Mucosa of descending colon (tissue), 3 donors: ENCODE measurements at regions not wholly inside any gene's neighbourhood (a gene's known extent, or its start where the extent isn't known, plus 50 kb on each side); places are given as distances from the start of the nearest gene placed in this dataset.
"Not testable (repeated sequence)": the region's sequence is repeated elsewhere in the genome, so short reads cannot be mapped to it uniquely, and the experiment has no call there.

Source experiments
- ATAC-seq: fragments of 200-7000 bp; cut with Tn5 transposase; one replicate; pipeline ENCODE4 v1.9.1; 2020; ENCODE audit warnings: mild to moderate bottlenecking, moderate library complexity
- DNase-seq, 3 donors: peaks; one replicate each; pipeline ENCODE4 v3.0.0-alpha.2; 2020
- H3K36me3 ChIP-seq: fragments of 200-600 bp; one replicate; pipeline ENCODE4 v1.8.0; 2021; ENCODE audit warnings: low read depth, mild to moderate bottlenecking
- H3K4me1 ChIP-seq: fragments of 200-600 bp; one replicate; pipeline ENCODE4 v1.8.0; 2021; ENCODE audit warnings: low read depth, mild to moderate bottlenecking
- H3K4me3 ChIP-seq: fragments of 200-600 bp; one replicate; pipeline ENCODE4 v1.8.0; 2021; ENCODE audit warnings: mild to moderate bottlenecking
- H3K9me3 ChIP-seq: fragments of 200-600 bp; one replicate; pipeline ENCODE4 v1.8.0; 2021; ENCODE audit warnings: mild to moderate bottlenecking
- CTCF ChIP-seq: fragments of 200-600 bp; IDR thresholded peaks from one replicate; pipeline ENCODE4 v1.8.0; 2022; ENCODE audit warnings: antibody characterized with exemption, mild to moderate bottlenecking
- intact Hi-C, 2 donors: fragments of 100-400 bp; cut with DNase I in 1 of 2; cut with micrococcal nuclease in 1 of 2; formaldehyde crosslinking; loops; one replicate each; pipeline versions ENCODE4 v1.11.0 to v1.11.1; 2022; cut with DNase I, micrococcal nuclease
- donor health status: DM: no; HTN: no; CAD: no; lungs with moderate emphysema.
- donor health status: DM: no; HTN: no; CAD: no.
- donor health status: DM: no; HTN: yes; CAD: no.

DNA sequence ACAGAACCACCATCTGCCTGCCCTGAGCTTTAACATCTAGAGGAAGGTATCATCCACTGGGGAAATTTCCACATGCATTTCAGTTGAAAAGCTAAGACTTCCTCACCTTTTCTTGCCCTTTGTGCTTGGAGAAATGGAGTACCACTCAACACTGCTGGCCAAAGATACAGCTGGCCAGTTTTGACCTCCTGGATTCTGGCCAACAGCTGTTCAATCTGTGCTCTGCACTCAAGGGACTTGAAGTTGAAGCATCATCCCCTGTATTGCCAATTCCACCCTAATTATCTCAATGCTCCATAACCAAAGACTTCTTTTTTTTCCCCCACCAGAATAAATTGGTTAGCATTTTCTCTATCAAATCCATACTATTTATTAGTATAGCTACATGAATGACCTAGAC, 70.4 kb upstream of the PRDM9 start:
- peaks cover 5% of the 10 kb centered on the region for H3K9me3 ChIP-seq
- H3K36me3 ChIP-seq = no peaks in the 10 kb centered on the region
- no peak for TF ChIP-seq CTCF
- no peaks in the 10 kb centered on the region for H3K4me1 ChIP-seq
- H3K4me3 ChIP-seq = no peak overlapping the region
- intact Hi-C loops = no loop called here
- no peak for DNase-seq
- no peak for ATAC-seq

DNA sequence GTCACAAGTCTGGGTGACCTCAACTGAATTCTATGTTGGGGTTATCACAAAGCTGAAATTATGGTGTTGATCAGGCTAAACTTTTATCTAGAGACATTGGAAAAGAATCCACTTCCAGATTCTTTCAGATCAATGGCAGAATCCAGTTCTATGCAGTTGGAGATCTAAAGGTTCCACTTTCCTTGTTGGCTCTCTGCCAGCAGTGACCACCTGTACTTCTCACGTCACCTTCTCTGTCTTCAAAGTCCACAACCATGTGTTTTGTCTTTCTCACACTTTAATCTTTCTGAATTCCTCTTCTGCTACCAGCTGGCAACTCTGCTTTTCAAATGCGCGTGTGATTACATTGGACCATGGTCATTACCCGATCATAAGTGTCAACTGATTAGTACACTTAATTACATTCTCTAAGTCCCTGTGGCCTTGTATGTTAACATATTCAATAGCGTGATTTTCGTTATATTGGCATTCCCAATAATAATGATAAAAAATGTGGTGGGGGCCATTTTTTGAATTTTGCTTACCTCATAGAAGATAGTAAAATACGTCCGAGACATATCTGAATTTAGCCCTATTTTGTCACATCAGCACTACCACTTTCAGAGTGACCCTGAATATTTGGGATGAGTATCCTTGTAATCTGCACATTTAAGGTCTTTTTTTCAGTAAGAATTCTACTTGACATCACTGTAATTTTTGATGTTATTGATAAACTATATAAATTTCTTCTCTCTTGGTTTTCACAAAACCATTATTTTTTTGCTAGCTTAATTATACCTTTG, 73.7 kb upstream of the PRDM9 start:
- TF ChIP-seq CTCF = no peak
- no peak for ATAC-seq
- H3K4me1 ChIP-seq = no peaks in the 10 kb centered on the region
- no peak for DNase-seq
- H3K36me3 ChIP-seq = no peaks in the 10 kb centered on the region
- H3K4me3 ChIP-seq = no peak overlapping the region
- intact Hi-C loops = no loop called here
- H3K9me3 ChIP-seq = no peaks in the 10 kb centered on the region

DNA sequence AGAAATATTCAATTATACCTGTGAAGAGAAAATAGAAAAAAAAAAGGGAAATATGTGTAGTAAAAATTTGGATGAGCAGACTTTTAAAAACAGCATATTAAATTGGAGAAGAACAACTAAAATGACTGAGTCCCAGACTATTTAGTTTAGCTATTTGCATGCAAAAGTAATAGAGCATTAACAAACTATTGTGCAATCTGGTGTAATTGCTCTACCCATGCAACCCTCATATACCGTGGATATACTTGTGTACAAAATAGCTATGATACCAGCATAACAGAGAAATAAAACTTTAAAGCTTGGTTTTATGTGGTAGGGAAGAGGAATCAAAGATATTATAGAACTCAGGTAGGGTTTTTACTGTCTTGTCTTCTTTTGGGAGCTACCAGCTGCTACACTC, 78.7 kb upstream of the PRDM9 start:
- no peak for DNase-seq
- H3K36me3 ChIP-seq = no peaks in the 10 kb centered on the region
- intact Hi-C loops = no loop called here
- ATAC-seq = no peak
- TF ChIP-seq CTCF = no peak
- H3K4me3 ChIP-seq = no peak overlapping the region
- peaks cover 4% of the 10 kb centered on the region for H3K9me3 ChIP-seq
- no peaks in the 10 kb centered on the region for H3K4me1 ChIP-seq

GRCh38 chr5:23420214-23420613, 87.2 kb upstream of the PRDM9 start:
- ATAC-seq, H3K9me3 ChIP-seq, H3K36me3 ChIP-seq, H3K4me1 ChIP-seq, intact Hi-C loops, DNase-seq, H3K4me3 ChIP-seq: not testable (repeated sequence)

DNA sequence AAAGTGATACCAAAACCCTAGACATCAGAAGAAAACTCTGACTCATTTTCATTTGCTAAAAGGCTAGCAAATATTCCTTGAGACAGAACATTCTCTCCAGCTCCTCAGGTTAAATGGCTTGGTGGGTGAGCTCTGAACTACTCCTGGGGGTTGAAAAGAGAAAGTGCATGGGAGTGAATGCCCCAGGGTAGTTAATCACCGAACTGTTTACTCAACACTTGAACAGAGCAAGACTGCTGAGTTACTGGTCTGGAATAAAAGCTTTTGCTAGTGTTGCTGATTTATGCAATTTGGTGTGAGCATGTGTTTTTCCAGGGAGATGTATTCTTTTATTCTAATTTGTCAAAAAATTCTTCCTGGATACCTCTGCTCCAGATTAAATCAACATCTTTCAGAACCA, 88.3 kb upstream of the PRDM9 start:
- no peak for DNase-seq
- H3K4me1 ChIP-seq = no peaks in the 10 kb centered on the region
- H3K4me3 ChIP-seq = no peak overlapping the region
- no peaks in the 10 kb centered on the region for H3K9me3 ChIP-seq
- ATAC-seq = no peak
- intact Hi-C loops = no loop called here
- TF ChIP-seq CTCF = no peak
- H3K36me3 ChIP-seq = no peaks in the 10 kb centered on the region

- Histone ChIP-seq H3K4me1 (no peaks in the 10 kb centered on the region), H3K9me3 (no peaks in the 10 kb centered on the region), H3K4me3 (no peak overlapping the region), H3K36me3 (no peaks in the 10 kb centered on the region)
- TF ChIP-seq CTCF = no peak
- DNase-seq = no peak
- intact Hi-C loops = no loop called here
- ATAC-seq = no peak
Measured at GRCh38 chr5:23412515-23412914, 94.9 kb upstream of the PRDM9 start.
